ENCODE measurements at regions not wholly inside any gene's neighbourhood (a gene's known extent, or its start where the extent isn't known, plus 50 kb on each side); places are given as distances from the start of the nearest gene placed in this dataset.

DNA sequence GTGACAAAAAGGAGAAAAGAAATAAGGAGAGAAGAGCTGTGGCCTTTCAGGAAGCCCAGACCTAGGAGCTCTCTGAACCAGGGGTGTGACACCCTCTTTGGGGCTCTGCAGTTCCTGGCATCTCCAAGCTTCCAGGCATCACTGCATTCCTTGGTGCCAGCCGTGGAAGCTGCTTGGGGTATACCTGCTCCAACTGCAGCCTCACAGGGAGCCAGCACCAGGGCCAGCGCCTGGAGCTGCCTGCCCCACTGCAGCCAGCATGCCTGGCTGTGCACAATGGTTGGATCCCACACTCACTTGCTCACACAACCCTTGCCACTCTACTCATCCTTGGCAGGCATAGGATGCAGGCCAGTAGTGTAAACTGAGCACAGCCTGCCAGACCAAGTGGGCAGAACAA lies 242.1 kb upstream of the GJE1 start:
- no peak for TF ChIP-seq POLR2A (IDR thresholded peaks at IDR 0.05)
- TF ChIP-seq, protein P1, sequence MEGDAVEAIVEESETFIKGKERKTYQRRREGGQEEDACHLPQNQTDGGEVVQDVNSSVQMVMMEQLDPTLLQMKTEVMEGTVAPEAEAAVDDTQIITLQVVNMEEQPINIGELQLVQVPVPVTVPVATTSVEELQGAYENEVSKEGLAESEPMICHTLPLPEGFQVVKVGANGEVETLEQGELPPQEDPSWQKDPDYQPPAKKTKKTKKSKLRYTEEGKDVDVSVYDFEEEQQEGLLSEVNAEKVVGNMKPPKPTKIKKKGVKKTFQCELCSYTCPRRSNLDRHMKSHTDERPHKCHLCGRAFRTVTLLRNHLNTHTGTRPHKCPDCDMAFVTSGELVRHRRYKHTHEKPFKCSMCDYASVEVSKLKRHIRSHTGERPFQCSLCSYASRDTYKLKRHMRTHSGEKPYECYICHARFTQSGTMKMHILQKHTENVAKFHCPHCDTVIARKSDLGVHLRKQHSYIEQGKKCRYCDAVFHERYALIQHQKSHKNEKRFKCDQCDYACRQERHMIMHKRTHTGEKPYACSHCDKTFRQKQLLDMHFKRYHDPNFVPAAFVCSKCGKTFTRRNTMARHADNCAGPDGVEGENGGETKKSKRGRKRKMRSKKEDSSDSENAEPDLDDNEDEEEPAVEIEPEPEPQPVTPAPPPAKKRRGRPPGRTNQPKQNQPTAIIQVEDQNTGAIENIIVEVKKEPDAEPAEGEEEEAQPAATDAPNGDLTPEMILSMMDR (IDR thresholded peaks at IDR 0.05), result no peak
- TF ChIP-seq EP300 (IDR thresholded peaks at IDR 0.05), result no peak
- TF ChIP-seq POLR2AphosphoS5 (IDR thresholded peaks at IDR 0.05), result no peak
